GM18505 (cell line): ENCODE measurements at regions not wholly inside any gene's neighbourhood (a gene's known extent, or its start where the extent isn't known, plus 50 kb on each side); places are given as distances from the start of the nearest gene placed in this dataset.
"Not testable (repeated sequence)": the region's sequence is repeated elsewhere in the genome, so short reads cannot be mapped to it uniquely, and the experiment has no call there.

Source experiments
- ATAC-seq: cut with Tn5 transposase; IDR thresholded peaks from one replicate; pipeline ENCODE4 v1.9.1; 2021; ENCODE audit not compliant: unreplicated experiment
- POLR2A ChIP-seq: IDR thresholded peaks from 4 replicates; pipeline ENCODE4 v1.6.1; 2011; ENCODE audit warnings: borderline replicate concordance; ENCODE audit not compliant: insufficient read depth, insufficient read length; ENCODE audit errors: extremely low read depth

DNA sequence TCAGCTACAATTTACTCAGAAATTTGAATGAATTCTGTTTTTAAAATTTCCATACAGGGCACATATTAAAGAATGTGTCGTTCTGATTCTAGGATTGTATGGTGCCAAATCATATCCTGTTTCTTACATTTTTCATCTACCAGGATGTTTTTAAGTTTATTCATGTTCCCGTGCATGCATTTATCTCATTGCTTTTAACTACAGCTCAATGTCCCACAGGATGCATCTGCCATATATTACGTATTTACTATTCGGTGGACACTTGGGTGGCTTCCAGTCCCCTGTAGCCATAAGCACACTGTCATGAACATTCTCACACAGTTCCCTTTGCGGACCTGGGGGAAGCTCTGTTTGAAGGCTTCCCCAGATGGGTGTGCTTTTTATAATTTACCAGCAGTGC lies 122.3 kb downstream of the CCDC71L start:
- no peak for TF ChIP-seq POLR2A
- no peak for ATAC-seq

DNA sequence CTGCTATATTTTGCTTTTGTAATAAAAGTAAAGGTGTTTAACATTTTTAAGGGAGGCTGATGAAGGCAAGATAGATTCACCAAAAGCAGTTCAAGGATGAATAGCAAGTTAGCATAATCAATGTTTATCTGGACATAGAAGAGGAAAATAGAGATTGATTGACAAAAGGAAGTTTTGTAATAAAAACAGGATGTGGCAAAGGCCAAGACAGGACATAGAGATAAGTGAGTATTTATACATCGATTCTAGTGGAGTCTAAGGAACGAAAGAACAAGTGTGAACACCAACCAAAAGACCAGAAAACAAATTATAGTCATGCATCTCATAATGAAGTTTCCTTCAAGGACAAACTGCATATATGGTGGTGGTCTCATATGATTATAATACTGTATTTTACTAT lies 123.8 kb downstream of the CCDC71L start:
- TF ChIP-seq POLR2A, result no peak
- ATAC-seq, result no peak

- no peak for ATAC-seq
- TF ChIP-seq POLR2A, result no peak
Observed at GRCh38 chr7:106536079-106536478, 124.9 kb downstream of the CCDC71L start.

- TF ChIP-seq POLR2A, result no peak
- no peak for ATAC-seq
Observed at GRCh38 chr7:106535234-106535932, 125.6 kb downstream of the CCDC71L start.

GRCh38 chr7:106534271-106534846 lies 126.6 kb downstream of the CCDC71L start:
- no peak for ATAC-seq
- TF ChIP-seq POLR2A, result no peak

DNA sequence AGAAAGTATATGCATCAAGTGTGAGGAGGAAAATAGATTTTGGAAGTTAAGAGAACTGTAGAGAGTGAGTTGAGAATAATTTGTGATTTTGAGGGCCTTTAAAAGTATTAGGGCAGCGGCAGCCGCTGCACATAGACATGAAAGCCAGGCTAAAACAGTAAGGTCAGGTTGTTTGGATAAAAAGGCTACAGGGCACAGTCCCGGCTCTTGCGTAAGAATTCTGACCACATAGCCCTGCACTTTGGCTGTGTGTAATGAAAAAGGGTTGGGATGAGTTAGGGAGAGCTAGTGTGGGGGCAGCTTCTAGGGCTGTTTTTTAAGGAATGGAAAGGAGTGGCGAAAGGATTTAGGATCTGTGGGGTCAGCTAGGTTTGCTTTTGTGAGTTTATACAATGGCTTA lies 130.8 kb downstream of the CCDC71L start:
- not testable (repeated sequence) for ATAC-seq

GRCh38 chr7:106526617-106527016 lies 134.3 kb downstream of the CCDC71L start:
- not testable (repeated sequence) for ATAC-seq

- TF ChIP-seq POLR2A, result no peak
- ATAC-seq, result no peak
Observed at GRCh38 chr7:106524690-106525059, 136.3 kb downstream of the CCDC71L start.

GRCh38 chr7:106523482-106523881 lies 137.5 kb downstream of the CCDC71L start:
- no peak for ATAC-seq
- no peak for TF ChIP-seq POLR2A

GRCh38 chr7:106522696-106523095 lies 138.3 kb downstream of the CCDC71L start:
- no peak for TF ChIP-seq POLR2A
- ATAC-seq, result no peak

GRCh38 chr7:106521541-106521940 lies 139.4 kb downstream of the CCDC71L start:
- no peak for ATAC-seq

DNA sequence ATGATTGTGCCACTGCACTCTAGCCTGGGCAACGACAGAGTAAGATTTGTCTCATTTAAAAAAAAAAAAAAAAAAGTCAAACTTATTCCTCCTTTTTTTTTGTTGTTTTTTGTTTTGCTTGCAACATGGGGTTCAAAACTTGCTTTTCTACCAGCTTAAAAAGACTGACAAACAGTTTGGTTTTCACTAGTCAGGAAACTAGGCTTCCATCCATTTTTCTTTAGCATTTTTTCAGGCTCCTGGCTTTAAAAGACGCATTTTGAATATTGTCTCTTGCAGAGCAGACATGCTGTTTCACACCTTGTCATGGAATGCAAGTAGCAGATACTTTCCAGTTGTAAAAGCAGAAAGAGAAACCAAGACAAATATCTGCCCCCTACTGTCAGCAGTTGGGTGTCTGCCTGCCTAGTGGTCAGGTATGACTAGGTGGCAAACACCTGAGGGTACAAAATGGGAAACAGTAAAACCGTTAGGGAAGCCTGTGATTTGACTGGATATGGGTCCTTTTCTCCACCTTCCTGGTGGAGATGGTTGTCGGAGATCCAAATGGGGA lies 139.9 kb downstream of the CCDC71L start:
- no peak for ATAC-seq
- TF ChIP-seq POLR2A, result no peak

More at GRCh38 chr7:106521541-106521940, 139.4 kb downstream of the CCDC71L start:
- TF ChIP-seq POLR2A, result no peak

DNA sequence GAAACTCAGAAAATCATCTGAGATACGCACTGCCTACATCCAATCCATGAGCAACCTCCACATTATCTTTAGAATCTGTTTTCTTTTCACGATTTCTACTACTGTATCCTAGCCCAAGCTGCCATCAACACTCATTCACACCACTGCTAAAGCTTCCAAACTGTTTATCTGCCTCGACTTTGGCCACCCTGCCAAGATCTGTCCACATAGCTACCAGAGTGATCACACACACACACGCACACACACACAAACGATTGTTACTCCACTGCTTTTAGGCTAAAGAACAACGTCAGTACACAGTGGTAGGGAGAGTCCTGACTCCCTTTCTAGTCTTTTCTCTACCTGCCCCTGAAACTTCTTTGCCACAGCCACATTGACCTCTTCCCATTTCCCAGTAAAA lies 142.0 kb downstream of the CCDC71L start:
- no peak for ATAC-seq
- TF ChIP-seq POLR2A, result no peak

GRCh38 chr7:106518239-106518638 lies 142.7 kb downstream of the CCDC71L start:
- ATAC-seq, result no peak
- no peak for TF ChIP-seq POLR2A
